HG03045 (cell line): ENCODE measurements at regions not wholly inside any gene's neighbourhood (a gene's known extent, or its start where the extent isn't known, plus 50 kb on each side); places are given as distances from the start of the nearest gene placed in this dataset.

Experiments
- ATAC-seq: cut with Tn5 transposase; IDR thresholded peaks from one replicate; pipeline ENCODE4 v1.9.1; 2021; ENCODE audit warnings: mild to moderate bottlenecking, moderate library complexity; ENCODE audit not compliant: unreplicated experiment

GRCh38 chr3:18054625-18055024 is 312.2 kb upstream of the TBC1D5 start:
- ATAC-seq: no peak

GRCh38 chr3:18051306-18051705 is 308.9 kb upstream of the TBC1D5 start:
- no peak for ATAC-seq

- ATAC-seq: no peak
Measured at GRCh38 chr3:18049096-18049495, 306.7 kb upstream of the TBC1D5 start.

- no peak for ATAC-seq
Measured at GRCh38 chr3:18047052-18047451, 304.6 kb upstream of the TBC1D5 start.

- no peak for ATAC-seq
Measured at GRCh38 chr3:18046131-18046915, 303.9 kb upstream of the TBC1D5 start.

- ATAC-seq: no peak
Measured at GRCh38 chr3:18044971-18045880, 302.8 kb upstream of the TBC1D5 start.

GRCh38 chr3:18044191-18044590 is 301.8 kb upstream of the TBC1D5 start:
- no peak for ATAC-seq

GRCh38 chr3:18036450-18036815 is 294.0 kb upstream of the TBC1D5 start:
- ATAC-seq: no peak

- ATAC-seq: no peak
Measured at GRCh38 chr3:18035641-18036449, 293.4 kb upstream of the TBC1D5 start.

GRCh38 chr3:18033581-18034108 is 291.2 kb upstream of the TBC1D5 start:
- no peak for ATAC-seq

- no peak for ATAC-seq
Measured at GRCh38 chr3:18030371-18030870, 288.0 kb upstream of the TBC1D5 start.

GRCh38 chr3:18027161-18027939 is 284.9 kb upstream of the TBC1D5 start:
- no peak for ATAC-seq

- ATAC-seq: peak; percentile 59
Measured at GRCh38 chr3:18024715-18025114, 282.3 kb upstream of the TBC1D5 start.

GRCh38 chr3:18019161-18019495 is 276.7 kb upstream of the TBC1D5 start:
- ATAC-seq: no peak

GRCh38 chr3:18018491-18019160 is 276.2 kb upstream of the TBC1D5 start:
- no peak for ATAC-seq

GRCh38 chr3:18016366-18016765 is 273.9 kb upstream of the TBC1D5 start:
- no peak for ATAC-seq

- ATAC-seq: no peak
Measured at GRCh38 chr3:18012933-18013332, 270.5 kb upstream of the TBC1D5 start.

GRCh38 chr3:18012436-18012835 is 270.0 kb upstream of the TBC1D5 start:
- ATAC-seq: no peak

GRCh38 chr3:18011387-18011786 is 269.0 kb upstream of the TBC1D5 start:
- no peak for ATAC-seq

GRCh38 chr3:18010001-18010400 is 267.6 kb upstream of the TBC1D5 start:
- ATAC-seq: no peak
